DND-41 (cell line): ENCODE measurements at regions not wholly inside any gene's neighbourhood (a gene's known extent, or its start where the extent isn't known, plus 50 kb on each side); places are given as distances from the start of the nearest gene placed in this dataset.

ENCODE experiments used
- ATAC-seq: fragments of 200-7000 bp; cut with Tn5 transposase; 3 replicates; pipeline ENCODE4 v1.9.1; 2021; ENCODE audit warnings: low read depth; ENCODE audit not compliant: insufficient read depth
- DNase-seq: peaks from one replicate; pipeline ENCODE4 v3.0.0-alpha.2; 2020
- H2AFZ ChIP-seq: 2 replicates; pipeline ENCODE4 v1.6.0; 2012; ENCODE audit warnings: low read depth, low read length
- H3K27ac ChIP-seq: 2 replicates; pipeline ENCODE4 v1.5.1; 2012; ENCODE audit warnings: low read length, inconsistent platforms
- H3K27me3 ChIP-seq: fragments of 200-600 bp; sonication (generic); 2 replicates; pipeline ENCODE4 v1.6.0; 2012; ENCODE audit warnings: low read length, mild to moderate bottlenecking, inconsistent platforms; ENCODE audit not compliant: insufficient read depth, poor library complexity
- H3K36me3 ChIP-seq: 2 replicates; pipeline ENCODE4 v1.5.1; 2012; ENCODE audit warnings: low read length, inconsistent platforms; ENCODE audit not compliant: insufficient read depth
- H3K4me1 ChIP-seq: 2 replicates; pipeline ENCODE4 v1.5.1; 2012; ENCODE audit warnings: mild to moderate bottlenecking, low read length; ENCODE audit not compliant: insufficient read depth
- H3K4me2 ChIP-seq: 2 replicates; pipeline ENCODE4 v1.6.0; 2012; ENCODE audit warnings: mild to moderate bottlenecking, moderate library complexity, low read length, inconsistent platforms; ENCODE audit not compliant: insufficient read depth
- H3K4me3 ChIP-seq, 2 experiments: fragments of 200-600 bp in 1 of 2; shearing (Covaris generic) in 1 of 2; 2 replicates each; pipeline ENCODE4 v1.5.1; 2012 to 2016; ENCODE audit warnings: inconsistent platforms in 2 of 2, low read length in 2 of 2, mild to moderate bottlenecking in 2 of 2, low read depth in 1 of 2, moderate library complexity in 1 of 2
- H3K79me2 ChIP-seq: 2 replicates; pipeline ENCODE4 v1.6.0; 2012; ENCODE audit warnings: low read length, inconsistent platforms; ENCODE audit not compliant: insufficient read depth
- H3K9ac ChIP-seq: 2 replicates; pipeline ENCODE4 v1.6.0; 2012; ENCODE audit warnings: low read depth, mild to moderate bottlenecking, inconsistent platforms, low read length, moderate library complexity
- H3K9me3 ChIP-seq: 2 replicates; pipeline ENCODE4 v1.5.1; 2012; ENCODE audit warnings: low read length, moderate library complexity, mild to moderate bottlenecking, inconsistent platforms; ENCODE audit not compliant: insufficient read depth, severe bottlenecking
- H4K20me1 ChIP-seq: 2 replicates; pipeline ENCODE4 v1.6.0; 2012; ENCODE audit warnings: low read length; ENCODE audit not compliant: insufficient read depth
- CTCF ChIP-seq: IDR thresholded peaks from 2 replicates; pipeline ENCODE4 v1.5.1; 2012; ENCODE audit warnings: borderline replicate concordance, low read length, moderate library complexity, mild to moderate bottlenecking; ENCODE audit not compliant: poor library complexity, severe bottlenecking; ENCODE audit errors: extremely low read depth
- EZH2 ChIP-seq: IDR thresholded peaks from 3 replicates; pipeline ENCODE4 v1.6.1; 2012; ENCODE audit warnings: borderline replicate concordance, low read depth, mild to moderate bottlenecking, moderate library complexity, low read length, inconsistent platforms; ENCODE audit not compliant: severe bottlenecking

- Histone ChIP-seq H3K9ac (no peak overlapping the region), H3K27ac (no peak overlapping the region), H3K4me1 (peaks cover 32% of the 10 kb centered on the region), H3K27me3 (no peaks in the 10 kb centered on the region), H3K79me2 (no peaks in the 10 kb centered on the region), H3K36me3 (no peaks in the 10 kb centered on the region), H3K9me3 (no peaks in the 10 kb centered on the region), H3K4me3 (no peak overlapping the region), H3K4me2 (no peak overlapping the region), H2AFZ (no peak overlapping the region), H4K20me1 (no peaks in the 10 kb centered on the region)
- ATAC-seq = no peak
- no peak for DNase-seq
- TF ChIP-seq CTCF = no peak
- TF ChIP-seq EZH2 = no peak
Measured at GRCh38 chr15:31440754-31441311, 114.2 kb downstream of the KLF13 start.

GRCh38 chr15:31442226-31442625 is 115.6 kb downstream of the KLF13 start:
- Histone ChIP-seq H3K4me2 (no peak overlapping the region), H3K36me3 (no peaks in the 10 kb centered on the region)

GRCh38 chr15:31442699-31443111 is 116.1 kb downstream of the KLF13 start:
- TF ChIP-seq EZH2 = no peak
- no peak for TF ChIP-seq CTCF
- H3K4me2 ChIP-seq = no peak overlapping the region
- no peak overlapping the region for H3K4me3 ChIP-seq
- H4K20me1 ChIP-seq = no peaks in the 10 kb centered on the region
- peaks cover 13% of the 10 kb centered on the region for H3K4me1 ChIP-seq
- H3K9ac ChIP-seq = no peak overlapping the region
- DNase-seq = no peak
- H3K36me3 ChIP-seq = no peaks in the 10 kb centered on the region
- no peaks in the 10 kb centered on the region for H3K79me2 ChIP-seq
- ATAC-seq = no peak
- no peak overlapping the region for H2AFZ ChIP-seq
- H3K27ac ChIP-seq = no peak overlapping the region
- H3K9me3 ChIP-seq = no peaks in the 10 kb centered on the region
- H3K27me3 ChIP-seq = no peaks in the 10 kb centered on the region

More at GRCh38 chr15:31442226-31442625, 115.6 kb downstream of the KLF13 start:
- Histone ChIP-seq H3K27me3 (no peaks in the 10 kb centered on the region), H3K4me3 (no peak overlapping the region), H3K79me2 (no peaks in the 10 kb centered on the region), H2AFZ (no peak overlapping the region), H3K27ac (no peak overlapping the region), H3K4me1 (peaks cover 18% of the 10 kb centered on the region), H3K9me3 (no peaks in the 10 kb centered on the region), H3K9ac (no peak overlapping the region), H4K20me1 (no peaks in the 10 kb centered on the region)
- TF ChIP-seq CTCF (no peak), EZH2 (no peak)
- ATAC-seq (no peak), DNase-seq (no peak)

- H3K4me3 ChIP-seq = no peak overlapping the region
- TF ChIP-seq CTCF (no peak), EZH2 (no peak)
- H3K4me1 ChIP-seq = no peaks in the 10 kb centered on the region
- DNase-seq = no peak
- no peaks in the 10 kb centered on the region for H3K9me3 ChIP-seq
- no peaks in the 10 kb centered on the region for H4K20me1 ChIP-seq
- ATAC-seq = no peak
- H3K9ac ChIP-seq = no peak overlapping the region
- H3K4me2 ChIP-seq = no peak overlapping the region
- H3K79me2 ChIP-seq = no peaks in the 10 kb centered on the region
- H3K36me3 ChIP-seq = no peaks in the 10 kb centered on the region
- no peaks in the 10 kb centered on the region for H3K27me3 ChIP-seq
- no peak overlapping the region for H3K27ac ChIP-seq
- no peak overlapping the region for H2AFZ ChIP-seq
Measured at GRCh38 chr15:31444844-31445243, 118.2 kb downstream of the KLF13 start.
